H1 (cell line): ENCODE measurements at regions not wholly inside any gene's neighbourhood (a gene's known extent, or its start where the extent isn't known, plus 50 kb on each side); places are given as distances from the start of the nearest gene placed in this dataset.

ENCODE experiments used
- CTCF ChIA-PET: fragments of 300-600 bp; sonication (Branson Sonifier 250); formaldehyde crosslinking; loops from one replicate; lab custom pipeline; 2021; ENCODE audit not compliant: partially characterized antibody; lab: Charles Lee
- POLR2A ChIA-PET: fragments of 300-600 bp; sonication (Branson Sonifier 250); formaldehyde crosslinking; loops from one replicate; lab custom pipeline; 2021; ENCODE audit warnings: inconsistent platforms; ENCODE audit not compliant: partially characterized antibody; lab: Charles Lee
- DNase-seq, 2 experiments: peaks; one replicate each; pipeline versions ENCODE4 v3.0.0 to v3.0.0-alpha.2; 2010 to 2022; ENCODE audit warnings: low spot score in 2 of 2, low read depth in 1 of 2, mixed read lengths in 1 of 2
- FAIRE-seq: peaks from 2 replicates; lab custom pipeline; 2011; peaks lifted over from hg19 to GRCh38; lab: Jason Lieb, UNC
- H2AFZ ChIP-seq: 2 replicates; pipeline ENCODE4 v1.8.1; 2012; ENCODE audit warnings: low read length, inconsistent platforms
- H2AK5ac ChIP-seq: 2 replicates; pipeline ENCODE4 v1.6.1; 2013; ENCODE audit warnings: low read depth, low read length
- H2BK120ac ChIP-seq: replicated peaks from 2 replicates; pipeline ENCODE3; 2013; ENCODE audit warnings: low read depth, low read length, inconsistent platforms
- H2BK12ac ChIP-seq: 2 replicates; pipeline ENCODE4 v1.6.1; 2013; ENCODE audit warnings: low read depth, low read length
- H2BK15ac ChIP-seq: 2 replicates; pipeline ENCODE4 v1.6.1; 2013; ENCODE audit warnings: low read length
- H2BK20ac ChIP-seq: 2 replicates; pipeline ENCODE4 v1.6.1; 2013; ENCODE audit warnings: low read length
- H2BK5ac ChIP-seq: 2 replicates; pipeline ENCODE4 v1.6.1; 2013; ENCODE audit warnings: low read depth, low read length
- H3K14ac ChIP-seq: 2 replicates; pipeline ENCODE4 v1.6.1; 2013; ENCODE audit warnings: inconsistent platforms; ENCODE audit not compliant: insufficient read length
- H3K18ac ChIP-seq: 2 replicates; pipeline ENCODE4 v1.6.1; 2013; ENCODE audit warnings: low read length; ENCODE audit errors: extremely low read depth
- H3K23ac ChIP-seq: 2 replicates; pipeline ENCODE4 v1.6.1; 2013; ENCODE audit warnings: inconsistent platforms; ENCODE audit not compliant: insufficient read length
- H3K23me2 ChIP-seq: 2 replicates; pipeline ENCODE4 v1.6.1; 2013; ENCODE audit warnings: low read depth, low read length
- H3K27ac ChIP-seq: 2 replicates; pipeline ENCODE4 v1.6.1; 2011; ENCODE audit warnings: low read depth, low read length, inconsistent platforms
- H3K27me3 ChIP-seq, 4 experiments: replicated peaks in 1 of 4; 1 replicate in 1 of 4; 2 replicates in 3 of 4; pipeline versions ENCODE4 v1.6.1 to v1.8.1; 2011 to 2013; ENCODE audit warnings: low read length in 3 of 4, mild to moderate bottlenecking in 3 of 4, inconsistent platforms in 2 of 4, mixed read lengths in 2 of 4, moderate library complexity in 1 of 4; ENCODE audit not compliant: control insufficient read depth in 3 of 4, insufficient read depth in 3 of 4; ENCODE audit errors: extremely low read depth in 1 of 4
- H3K36me3 ChIP-seq, 4 experiments: 2 replicates each; pipeline versions ENCODE4 v1.6.1 to v1.8.1; 2011 to 2013; ENCODE audit warnings: mild to moderate bottlenecking in 4 of 4, low read length in 3 of 4, moderate library complexity in 2 of 4, control low read depth in 1 of 4, inconsistent platforms in 1 of 4; ENCODE audit not compliant: insufficient read depth in 4 of 4, control insufficient read depth in 2 of 4
- H3K4ac ChIP-seq: replicated peaks from 2 replicates; pipeline ENCODE3; 2013; ENCODE audit warnings: low read length, low read depth, mixed read lengths, inconsistent platforms; ENCODE audit not compliant: insufficient read length
- H3K4me1 ChIP-seq, 4 experiments: replicated peaks in 1 of 4; 1 replicate in 1 of 4; 2 replicates in 3 of 4; pipeline versions ENCODE4 v1.6.1 to v1.8.1; 2011 to 2013; ENCODE audit warnings: low read length in 3 of 4, inconsistent platforms in 2 of 4, mixed read lengths in 1 of 4; ENCODE audit not compliant: insufficient read depth in 4 of 4, control insufficient read depth in 3 of 4
- H3K4me2 ChIP-seq, 2 experiments: 2 replicates each; pipeline versions ENCODE4 v1.6.1 to v1.8.1; 2011 to 2013; ENCODE audit warnings: low read depth in 2 of 2, low read length in 2 of 2, control low read depth in 1 of 2, inconsistent platforms in 1 of 2, mild to moderate bottlenecking in 1 of 2; ENCODE audit not compliant: insufficient read depth in 1 of 2
- H3K4me3 ChIP-seq, 4 experiments: fragments of 200-600, 300-600 bp in 1 of 4; sonication (generic), shearing (Covaris generic), sonication (Bioruptor Twin) in 1 of 4; 2 replicates each; pipeline versions ENCODE4 v1.5.1 to v1.8.1; 2011 to 2016; ENCODE audit warnings: low read length in 4 of 4, low read depth in 3 of 4, control low read depth in 2 of 4, inconsistent platforms in 2 of 4, mild to moderate bottlenecking in 2 of 4, mixed read lengths in 1 of 4, moderate library complexity in 1 of 4; ENCODE audit not compliant: insufficient read depth in 2 of 4; ENCODE audit errors: extremely low read depth in 1 of 4
- H3K56ac ChIP-seq: replicated peaks from 2 replicates; pipeline ENCODE3; 2013; ENCODE audit warnings: low read depth, mild to moderate bottlenecking, mixed read lengths, low read length, inconsistent platforms; ENCODE audit not compliant: insufficient read length
- H3K79me1 ChIP-seq: 2 replicates; pipeline ENCODE4 v1.6.1; 2013; ENCODE audit warnings: low read depth, low read length, control low read depth
- H3K79me2 ChIP-seq, 2 experiments: 2 replicates each; pipeline versions ENCODE4 v1.6.1 to v1.8.1; 2012 to 2013; ENCODE audit warnings: low read length in 2 of 2, mild to moderate bottlenecking in 2 of 2, inconsistent platforms in 1 of 2; ENCODE audit not compliant: insufficient read depth in 2 of 2, control insufficient read depth in 1 of 2
- H3K9ac ChIP-seq, 4 experiments: replicated peaks in 1 of 4; 1 replicate in 1 of 4; 2 replicates in 3 of 4; pipeline versions ENCODE4 v1.6.1 to v1.8.1; 2011 to 2013; ENCODE audit warnings: low read depth in 3 of 4, low read length in 3 of 4, control low read depth in 2 of 4, mild to moderate bottlenecking in 2 of 4, moderate library complexity in 2 of 4, inconsistent platforms in 1 of 4; ENCODE audit errors: extremely low read depth in 1 of 4
- H3K9me3 ChIP-seq, 2 experiments: 2 replicates each; pipeline versions ENCODE4 v1.6.1 to v1.8.1; 2012 to 2013; ENCODE audit warnings: mild to moderate bottlenecking in 2 of 2, moderate library complexity in 2 of 2, control low read depth in 1 of 2, inconsistent platforms in 1 of 2, low read depth in 1 of 2, low read length in 1 of 2, mixed read lengths in 1 of 2; ENCODE audit not compliant: insufficient read depth in 2 of 2
- H4K20me1 ChIP-seq, 2 experiments: replicated peaks in 1 of 2; 2 replicates each; pipeline versions ENCODE3 to v1.8.1; 2011 to 2013; ENCODE audit warnings: inconsistent platforms in 2 of 2, low read length in 2 of 2, mild to moderate bottlenecking in 1 of 2; ENCODE audit not compliant: insufficient read depth in 2 of 2, control insufficient read depth in 1 of 2
- H4K5ac ChIP-seq: 2 replicates; pipeline ENCODE4 v1.6.1; 2013; ENCODE audit warnings: low read length, low read depth, mixed read lengths, inconsistent platforms; ENCODE audit not compliant: insufficient read length
- H4K8ac ChIP-seq: 2 replicates; pipeline ENCODE4 v1.8.0; 2013; ENCODE audit warnings: mild to moderate bottlenecking, moderate library complexity, low read length, inconsistent platforms; ENCODE audit not compliant: insufficient read depth; ENCODE audit errors: extremely low read depth
- H4K91ac ChIP-seq: replicated peaks from 2 replicates; pipeline ENCODE3; 2013; ENCODE audit warnings: low read length, mixed read lengths, inconsistent platforms; ENCODE audit not compliant: insufficient read length
- CREB1 ChIP-seq: IDR thresholded peaks from 2 replicates; pipeline ENCODE4 v1.6.1; 2012; ENCODE audit warnings: inconsistent platforms
- EP300 ChIP-seq, 2 experiments: IDR thresholded peaks; 1 replicate in 1 of 2; 2 replicates in 1 of 2; pipeline ENCODE4 v1.6.1; 2011 to 2012; ENCODE audit warnings: low read depth in 2 of 2, low read length in 2 of 2, mild to moderate bottlenecking in 2 of 2, borderline replicate concordance in 1 of 2, inconsistent platforms in 1 of 2, moderate library complexity in 1 of 2
- GABPA ChIP-seq: IDR thresholded peaks from 2 replicates; pipeline ENCODE4 v1.6.1; 2011; ENCODE audit warnings: mild to moderate bottlenecking, low read length, moderate library complexity, borderline replicate concordance; ENCODE audit not compliant: insufficient read depth
- KDM1A ChIP-seq: fragments of 200-600, 300-600 bp; sonication (generic); IDR thresholded peaks from 2 replicates; pipeline ENCODE4 v1.7.1; 2016; ENCODE audit warnings: mild to moderate bottlenecking, low read length, borderline replicate concordance
- SAP30 ChIP-seq: fragments of 300-600 bp; sonication (generic); IDR thresholded peaks from 2 replicates; pipeline ENCODE4 v1.7.1; 2012; ENCODE audit warnings: low read length, moderate library complexity, mild to moderate bottlenecking, inconsistent platforms; ENCODE audit not compliant: insufficient read depth, insufficient replicate concordance
- TAF7 ChIP-seq: optimal IDR thresholded peaks from 2 replicates; pipeline ENCODE3; 2011; ENCODE audit warnings: low read depth, mild to moderate bottlenecking, inconsistent platforms, low read length, moderate library complexity, borderline replicate concordance
- TBP ChIP-seq: IDR thresholded peaks from 2 replicates; pipeline ENCODE4 v1.6.1; 2011; ENCODE audit warnings: low read depth, low read length, improper control_type of control experiment
- TEAD4 ChIP-seq: IDR thresholded peaks from 2 replicates; pipeline ENCODE4 v1.6.1; 2012; ENCODE audit warnings: low read depth, low read length, inconsistent platforms, mixed read lengths
- WGBS, 2 experiments: shearing (Covaris generic) in 1 of 2; methylation state at CpG; one replicate each; pipeline versions ENCODE4 v1.1.6 to v1.1.7; 2013 to 2015; ENCODE audit warnings: low lambda C conversion rate in 2 of 2, mixed read lengths in 2 of 2, inconsistent platforms in 1 of 2, low coverage in 1 of 2, missing lambda C conversion rate in 1 of 2; ENCODE audit not compliant: insufficient replicate concordance in 2 of 2, insufficient coverage in 1 of 2, insufficient read length in 1 of 2; ENCODE audit errors: extremely low coverage in 1 of 2, missing lambda C conversion rate in 1 of 2; 5-methylcytosine and 5-hydroxymethylcytosine counted together
- TF ChIP-seq, protein P1 (sequence below): IDR thresholded peaks from 2 replicates; pipeline ENCODE4 v1.6.1; 2012; ENCODE audit warnings: low read length, inconsistent platforms
- TF ChIP-seq, protein P2 (sequence below): IDR thresholded peaks from 2 replicates; pipeline ENCODE4 v1.6.1; 2011; ENCODE audit warnings: low read length, improper control_type of control experiment

DNA sequence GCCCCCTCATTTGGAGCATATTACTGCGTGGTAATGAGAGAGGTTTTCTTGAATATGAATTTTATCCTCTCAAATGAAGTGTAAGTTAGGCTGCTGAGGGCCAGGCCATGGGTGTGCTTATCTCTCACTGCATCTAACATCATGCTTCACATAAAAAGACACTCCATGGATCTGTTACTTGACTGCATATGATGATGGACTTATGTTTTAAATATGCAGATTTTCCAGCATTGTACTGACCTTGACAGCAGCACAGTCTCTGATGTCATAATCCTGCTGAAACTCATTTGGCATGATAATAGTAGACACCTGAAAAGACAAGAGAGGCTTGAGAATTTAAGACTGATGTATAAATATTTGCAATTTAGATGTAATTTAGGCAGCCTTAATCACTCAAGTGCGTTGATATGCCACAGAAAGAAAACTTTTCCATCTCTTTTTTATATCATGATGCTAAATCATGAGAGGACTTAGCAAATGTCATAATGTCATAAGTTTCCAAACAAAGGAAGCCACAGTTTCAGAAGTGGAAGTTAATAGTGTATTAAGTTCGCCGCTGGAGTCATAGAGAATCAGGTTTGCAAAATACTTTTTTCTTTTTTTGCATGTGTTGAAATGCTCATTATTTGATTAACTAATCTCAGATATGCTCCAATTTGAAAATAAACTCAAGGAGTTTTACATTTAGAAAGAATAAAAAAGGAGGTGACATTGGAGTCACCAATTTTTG is 62.7 kb upstream of the CD302 start:
- Histone ChIP-seq H3K4me3 (no peak overlapping the region), H2BK120ac (no peak overlapping the region), H3K79me1 (no peaks in the 10 kb centered on the region), H4K20me1 (no peaks in the 10 kb centered on the region), H3K27ac (no peak overlapping the region), H3K79me2 (no peaks in the 10 kb centered on the region), H3K56ac (no peak overlapping the region), H3K23me2 (no peaks in the 10 kb centered on the region; the same call in 1 of the 2 replicates), H3K9me3 (no peaks in the 10 kb centered on the region), H3K4me1 (peaks cover 0 to 3% (median 0%) of the 10 kb centered on the region in 4 experiments; a peak in 2 of 7 replicates), H3K14ac (no peak overlapping the region), H3K23ac (no peak overlapping the region), H3K27me3 (no peaks in the 10 kb centered on the region), H4K5ac (no peak overlapping the region), H4K8ac (no peak overlapping the region), H2BK15ac (no peak overlapping the region), H3K9ac (no peak overlapping the region), H2BK20ac (no peak overlapping the region), H3K4ac (no peak overlapping the region), H4K91ac (no peak overlapping the region), H2AK5ac (no peak overlapping the region), H3K36me3 (no peaks in the 10 kb centered on the region), H2BK12ac (no peak overlapping the region), H2AFZ (no peak overlapping the region), H2BK5ac (no peak overlapping the region), H3K4me2 (no peak overlapping the region), H3K18ac (no peak overlapping the region)
- DNase-seq (no peak), FAIRE-seq (no peak)
- POLR2A ChIA-PET = no interaction called here
- WGBS, 2 experiments = 91% methylated on average over 4 of the region's 4 CpGs; no CpG with 5 or more reads in 1 of the 2 experiments
- CTCF ChIA-PET = no interaction called here
- TF ChIP-seq SAP30 = no peak
- TF ChIP-seq TAF7 = no peak
- TF ChIP-seq TEAD4 = no peak
- TF ChIP-seq EP300 (IDR thresholded peaks at IDR 0.05; ENCODE audit: borderline replicate concordance in 1 of 2, low read depth in 2 of 2, low read length in 2 of 2) = no peak
- no peak for TF ChIP-seq CREB1
- no peak for TF ChIP-seq TBP
- TF ChIP-seq, protein P1, sequence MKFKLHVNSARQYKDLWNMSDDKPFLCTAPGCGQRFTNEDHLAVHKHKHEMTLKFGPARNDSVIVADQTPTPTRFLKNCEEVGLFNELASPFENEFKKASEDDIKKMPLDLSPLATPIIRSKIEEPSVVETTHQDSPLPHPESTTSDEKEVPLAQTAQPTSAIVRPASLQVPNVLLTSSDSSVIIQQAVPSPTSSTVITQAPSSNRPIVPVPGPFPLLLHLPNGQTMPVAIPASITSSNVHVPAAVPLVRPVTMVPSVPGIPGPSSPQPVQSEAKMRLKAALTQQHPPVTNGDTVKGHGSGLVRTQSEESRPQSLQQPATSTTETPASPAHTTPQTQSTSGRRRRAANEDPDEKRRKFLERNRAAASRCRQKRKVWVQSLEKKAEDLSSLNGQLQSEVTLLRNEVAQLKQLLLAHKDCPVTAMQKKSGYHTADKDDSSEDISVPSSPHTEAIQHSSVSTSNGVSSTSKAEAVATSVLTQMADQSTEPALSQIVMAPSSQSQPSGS = no peak
- TF ChIP-seq, protein P2, sequence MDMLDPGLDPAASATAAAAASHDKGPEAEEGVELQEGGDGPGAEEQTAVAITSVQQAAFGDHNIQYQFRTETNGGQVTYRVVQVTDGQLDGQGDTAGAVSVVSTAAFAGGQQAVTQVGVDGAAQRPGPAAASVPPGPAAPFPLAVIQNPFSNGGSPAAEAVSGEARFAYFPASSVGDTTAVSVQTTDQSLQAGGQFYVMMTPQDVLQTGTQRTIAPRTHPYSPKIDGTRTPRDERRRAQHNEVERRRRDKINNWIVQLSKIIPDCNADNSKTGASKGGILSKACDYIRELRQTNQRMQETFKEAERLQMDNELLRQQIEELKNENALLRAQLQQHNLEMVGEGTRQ = no peak
- TF ChIP-seq KDM1A = no peak
- no peak for TF ChIP-seq GABPA
